Osteocyte (in vitro differentiated cells): ENCODE measurements at regions not wholly inside any gene's neighbourhood (a gene's known extent, or its start where the extent isn't known, plus 50 kb on each side); places are given as distances from the start of the nearest gene placed in this dataset.

ENCODE experiments used
- DNase-seq: peaks from one replicate; pipeline ENCODE4 v3.0.0; 2021; ENCODE audit warnings: mixed read lengths; ENCODE audit not compliant: unreplicated experiment; ENCODE audit errors: extremely low spot score
- H3K27ac Mint-ChIP-seq: one replicate; pipeline ENCODE4 v1.8.0; 2021; ENCODE audit warnings: mild to moderate bottlenecking, mixed read lengths; ENCODE audit not compliant: unreplicated experiment
- H3K27me3 Mint-ChIP-seq: one replicate; pipeline ENCODE4 v1.8.0; 2021; ENCODE audit warnings: mixed read lengths; ENCODE audit not compliant: unreplicated experiment
- H3K36me3 Mint-ChIP-seq: one replicate; pipeline ENCODE4 v1.8.0; 2021; ENCODE audit warnings: mixed read lengths; ENCODE audit not compliant: unreplicated experiment
- H3K4me1 Mint-ChIP-seq: one replicate; pipeline ENCODE4 v1.8.0; 2021; ENCODE audit warnings: mixed read lengths; ENCODE audit not compliant: unreplicated experiment
- H3K4me3 Mint-ChIP-seq: one replicate; pipeline ENCODE4 v1.8.0; 2021; ENCODE audit warnings: mild to moderate bottlenecking, moderate library complexity, mixed read lengths; ENCODE audit not compliant: unreplicated experiment
- H3K9me3 Mint-ChIP-seq: one replicate; pipeline ENCODE4 v1.8.0; 2021; ENCODE audit warnings: mixed read lengths; ENCODE audit not compliant: unreplicated experiment
- CTCF ChIP-seq: fragments of 200-600 bp; sonication (generic); IDR thresholded peaks from 2 replicates; pipeline ENCODE4 v1.5.0; 2021; ENCODE audit warnings: antibody characterized with exemption, mild to moderate bottlenecking, moderate library complexity

DNA sequence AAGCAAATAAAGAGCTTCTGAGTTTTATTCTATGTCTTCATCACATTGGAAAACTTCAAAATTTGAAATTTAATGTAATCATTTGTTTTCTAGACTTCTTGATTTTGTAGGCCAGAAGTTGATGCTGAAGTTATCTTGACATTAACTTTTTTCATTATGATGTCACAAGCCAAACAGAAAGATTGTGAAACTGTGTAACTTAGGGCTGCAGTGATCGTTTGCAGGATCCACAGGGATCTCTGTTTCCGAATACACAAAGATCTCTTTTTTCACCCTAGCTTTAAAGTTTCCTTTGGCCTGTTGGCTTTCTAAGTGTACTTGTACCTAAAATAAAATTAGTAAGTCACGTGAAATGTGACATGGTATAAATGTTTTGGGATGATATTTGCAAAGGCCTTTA is 594.9 kb upstream of the CDH2 start:
- Mint-ChIP-seq H3K36me3 (no peaks in the 10 kb centered on the region), H3K4me1 (peaks cover 16% of the 10 kb centered on the region), H3K27me3 (no peaks in the 10 kb centered on the region), H3K9me3 (peaks cover 1% of the 10 kb centered on the region), H3K27ac (no peak overlapping the region), H3K4me3 (no peak overlapping the region)
- no peak for DNase-seq
- TF ChIP-seq CTCF: no peak

DNA sequence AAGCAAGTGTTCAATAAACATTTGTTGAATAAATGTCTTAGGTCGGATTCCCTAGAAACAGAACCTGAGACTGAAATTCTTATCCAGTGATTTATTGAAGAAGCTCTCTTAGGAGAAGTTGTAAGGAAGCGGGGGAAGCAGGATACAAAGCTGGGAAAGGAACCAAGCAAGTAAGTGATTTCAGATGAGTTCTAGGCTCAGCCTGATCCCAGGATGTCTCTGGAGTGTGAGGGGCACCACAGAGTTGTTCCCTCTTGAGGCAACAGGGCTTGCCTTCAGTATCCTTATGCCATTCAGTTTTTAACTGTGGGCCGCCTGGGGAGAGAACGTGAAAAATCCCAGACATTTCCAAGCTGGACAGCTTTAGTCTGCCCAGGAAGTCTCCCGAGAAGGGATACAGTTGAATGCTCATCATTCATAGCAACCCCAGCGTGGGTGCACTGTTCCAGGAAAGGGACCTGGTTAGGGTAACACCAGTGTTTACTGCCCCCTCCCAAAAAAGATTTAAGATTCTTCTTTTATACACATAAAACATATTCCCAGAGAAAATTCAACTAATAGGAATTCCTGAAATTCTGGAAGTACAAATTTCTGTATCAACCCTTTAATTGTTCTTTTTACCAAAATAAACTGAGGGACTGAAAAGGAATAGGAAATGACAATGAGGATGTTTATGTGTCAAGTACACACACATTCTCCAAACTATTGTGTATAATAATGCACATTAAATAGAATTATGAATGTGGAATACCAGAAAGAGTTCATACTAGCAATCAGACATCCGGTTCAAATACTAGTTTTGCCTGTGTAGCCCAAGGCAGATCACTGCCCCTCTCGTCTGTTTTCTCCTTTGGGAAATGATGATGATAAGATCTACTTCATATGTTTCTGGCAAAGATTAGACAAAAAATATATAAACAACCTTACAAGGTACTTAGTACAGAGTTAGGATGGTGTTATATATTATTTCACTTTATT is 592.1 kb upstream of the CDH2 start:
- DNase-seq: no peak
- H3K27ac Mint-ChIP-seq: no peak overlapping the region

GRCh38 chr18:28767727-28768211 is 590.8 kb upstream of the CDH2 start:
- Mint-ChIP-seq H3K36me3 (no peaks in the 10 kb centered on the region), H3K27me3 (no peaks in the 10 kb centered on the region), H3K27ac (no peak overlapping the region), H3K4me3 (no peak overlapping the region), H3K9me3 (no peaks in the 10 kb centered on the region), H3K4me1 (peaks cover 28% of the 10 kb centered on the region)
- no peak for TF ChIP-seq CTCF
- DNase-seq: no peak

More for the DNA sequence above, 592.1 kb upstream of the CDH2 start:
- Mint-ChIP-seq H3K4me3 (no peak overlapping the region), H3K27me3 (no peaks in the 10 kb centered on the region), H3K4me1 (peaks cover 28% of the 10 kb centered on the region), H3K36me3 (no peaks in the 10 kb centered on the region), H3K9me3 (no peaks in the 10 kb centered on the region)
- no peak for TF ChIP-seq CTCF

GRCh38 chr18:28767201-28767600 is 590.3 kb upstream of the CDH2 start:
- Mint-ChIP-seq H3K27ac (no peak overlapping the region), H3K9me3 (no peaks in the 10 kb centered on the region), H3K36me3 (no peaks in the 10 kb centered on the region), H3K4me1 (peaks cover 29% of the 10 kb centered on the region), H3K27me3 (no peaks in the 10 kb centered on the region), H3K4me3 (no peak overlapping the region)
- TF ChIP-seq CTCF: no peak
- DNase-seq: no peak

GRCh38 chr18:28766721-28767120 is 589.8 kb upstream of the CDH2 start:
- no peak for TF ChIP-seq CTCF
- peaks cover 34% of the 10 kb centered on the region for H3K4me1 Mint-ChIP-seq
- DNase-seq: no peak
- H3K9me3 Mint-ChIP-seq: no peaks in the 10 kb centered on the region
- no peak overlapping the region for H3K27ac Mint-ChIP-seq
- no peak overlapping the region for H3K4me3 Mint-ChIP-seq
- H3K27me3 Mint-ChIP-seq: no peaks in the 10 kb centered on the region
- H3K36me3 Mint-ChIP-seq: no peaks in the 10 kb centered on the region
